ENCODE measurements at regions not wholly inside any gene's neighbourhood (a gene's known extent, or its start where the extent isn't known, plus 50 kb on each side); places are given as distances from the start of the nearest gene placed in this dataset.

DNA sequence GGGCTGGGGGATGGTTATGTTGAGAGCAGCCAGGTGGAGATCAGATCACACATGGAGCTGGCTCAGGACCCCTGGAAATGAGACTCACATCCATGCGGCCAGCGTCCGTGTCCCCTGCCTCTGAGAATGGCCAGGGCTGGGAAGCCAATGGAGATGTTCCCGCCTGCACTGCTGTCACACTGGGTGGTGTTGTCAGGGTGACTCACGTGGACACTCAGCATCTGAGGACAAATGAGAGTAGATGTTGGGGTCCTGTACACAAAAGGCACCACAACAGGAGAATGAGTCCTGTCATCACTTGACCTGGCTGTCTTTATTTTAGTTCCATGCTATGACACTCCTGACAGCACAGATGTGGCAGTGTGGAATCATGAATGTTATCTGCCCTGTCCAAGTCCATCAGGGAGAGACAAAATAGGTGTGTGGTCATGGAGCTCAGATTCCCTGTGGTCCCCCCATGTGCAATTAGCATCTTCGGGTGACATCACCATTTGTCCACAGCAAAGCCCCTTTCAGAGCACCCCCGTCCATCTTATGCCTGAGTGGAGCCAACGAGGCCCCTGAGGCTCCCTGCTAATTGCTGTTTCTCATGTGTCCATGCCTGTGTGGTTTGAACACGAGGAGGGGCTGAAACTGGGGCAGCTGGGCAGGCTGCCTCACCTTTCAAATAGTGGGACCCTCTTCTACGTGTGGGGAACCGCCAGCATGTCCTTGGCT lies 393.5 kb downstream of the AACS start:
- Mint-ChIP-seq H3K4me3 (no peak overlapping the region), H3K9me3 (no peaks in the 10 kb centered on the region), H3K4me1 (peaks cover 0 to 16% of the 10 kb centered on the region in 2 experiments; a peak in 2 of 4 replicates), H3K27ac (no peak overlapping the region; a peak in 1 of 7 replicates), H3K27me3 (ENCODE audit: low read depth) (peaks cover 2% of the 10 kb centered on the region), H3K36me3 (ENCODE audit: insufficient read depth in 1 of 3, low read depth in 3 of 3) (peaks cover 0 to 2% (median 0%) of the 10 kb centered on the region in 3 experiments; a peak in 3 of 7 replicates)
- no peak overlapping the region for H4K5ac ChIP-seq (ENCODE audit: insufficient read length, low read depth, low read length)
- H3K9ac ChIP-seq (ENCODE audit: extremely low read depth, insufficient read length, low read length), result no peak overlapping the region
- no CpG with 5 or more reads among the region's 11 CpGs for WGBS (ENCODE audit: extremely low coverage, insufficient read length, low lambda C conversion rate)
- no peak overlapping the region for H2AK5ac ChIP-seq (ENCODE audit: insufficient read length, low read length)
- DNase-seq, result no peak
- no peak overlapping the region for H2AFZ ChIP-seq (ENCODE audit: low read length)
- no peak overlapping the region for H3K18ac ChIP-seq (ENCODE audit: insufficient read length, low read depth, low read length)
- no peaks in the 10 kb centered on the region for H3K79me1 ChIP-seq (ENCODE audit: insufficient read depth, low read depth, low read length, poor library complexity, severe bottlenecking)
- TF ChIP-seq, protein P1, sequence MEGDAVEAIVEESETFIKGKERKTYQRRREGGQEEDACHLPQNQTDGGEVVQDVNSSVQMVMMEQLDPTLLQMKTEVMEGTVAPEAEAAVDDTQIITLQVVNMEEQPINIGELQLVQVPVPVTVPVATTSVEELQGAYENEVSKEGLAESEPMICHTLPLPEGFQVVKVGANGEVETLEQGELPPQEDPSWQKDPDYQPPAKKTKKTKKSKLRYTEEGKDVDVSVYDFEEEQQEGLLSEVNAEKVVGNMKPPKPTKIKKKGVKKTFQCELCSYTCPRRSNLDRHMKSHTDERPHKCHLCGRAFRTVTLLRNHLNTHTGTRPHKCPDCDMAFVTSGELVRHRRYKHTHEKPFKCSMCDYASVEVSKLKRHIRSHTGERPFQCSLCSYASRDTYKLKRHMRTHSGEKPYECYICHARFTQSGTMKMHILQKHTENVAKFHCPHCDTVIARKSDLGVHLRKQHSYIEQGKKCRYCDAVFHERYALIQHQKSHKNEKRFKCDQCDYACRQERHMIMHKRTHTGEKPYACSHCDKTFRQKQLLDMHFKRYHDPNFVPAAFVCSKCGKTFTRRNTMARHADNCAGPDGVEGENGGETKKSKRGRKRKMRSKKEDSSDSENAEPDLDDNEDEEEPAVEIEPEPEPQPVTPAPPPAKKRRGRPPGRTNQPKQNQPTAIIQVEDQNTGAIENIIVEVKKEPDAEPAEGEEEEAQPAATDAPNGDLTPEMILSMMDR (conservative IDR thresholded peaks at IDR 0.05), result no peak
- no peak overlapping the region for H4K8ac ChIP-seq (replicated peaks; ENCODE audit: insufficient read length, low read depth, low read length)
- H3K23ac ChIP-seq (ENCODE audit: insufficient read length, low read depth, low read length), result no peak overlapping the region
- H2BK5ac ChIP-seq (ENCODE audit: insufficient read length, low read length), result no peak overlapping the region
- H3K27me3 ChIP-seq (ENCODE audit: insufficient read depth, low read length), result no peaks in the 10 kb centered on the region
- no peak overlapping the region for H3K4ac ChIP-seq (ENCODE audit: low read depth, low read length)
- no peaks in the 10 kb centered on the region for H3K9me3 ChIP-seq (ENCODE audit: control insufficient read depth, low read depth, low read length)
- H3K14ac ChIP-seq (ENCODE audit: insufficient read depth, low read length), result no peak overlapping the region; the same call in 1 of the 2 replicates
- no peaks in the 10 kb centered on the region for H3K79me2 ChIP-seq (ENCODE audit: insufficient read depth, low read length)
- no peak overlapping the region for H2BK120ac ChIP-seq (ENCODE audit: low read depth, low read length, poor library complexity, severe bottlenecking)
- H4K91ac ChIP-seq (ENCODE audit: insufficient read length, low read depth, low read length), result no peak overlapping the region
- H3K56ac ChIP-seq (ENCODE audit: insufficient read length, low read depth, low read length), result no peak overlapping the region
- H2BK20ac ChIP-seq (ENCODE audit: low read depth, low read length, poor library complexity, severe bottlenecking), result no peak overlapping the region
- H3K4me1 ChIP-seq (ENCODE audit: insufficient read depth, low read length), result no peaks in the 10 kb centered on the region; the same call in 1 of the 2 replicates
- no peak overlapping the region for H3T11ph ChIP-seq (ENCODE audit: low read length)
- H3K4me2 ChIP-seq (ENCODE audit: insufficient read depth, insufficient read length, low read length), result no peak overlapping the region
- H3K27ac ChIP-seq (ENCODE audit: insufficient read length, low read depth, low read length), result no peak overlapping the region
- no peaks in the 10 kb centered on the region for H3K23me2 ChIP-seq (ENCODE audit: insufficient read length, low read depth, low read length, poor library complexity, severe bottlenecking)
- H4K20me1 ChIP-seq (ENCODE audit: control insufficient read depth, insufficient read depth, insufficient read length), result no peaks in the 10 kb centered on the region
- no peak overlapping the region for H2BK12ac ChIP-seq (ENCODE audit: insufficient read length, low read depth, low read length)
- no peak overlapping the region for H2BK15ac ChIP-seq (ENCODE audit: low read depth, low read length)

All from H9 (cell line).